Urinary bladder (tissue), 3 donors: ENCODE measurements at regions not wholly inside any gene's neighbourhood (a gene's known extent, or its start where the extent isn't known, plus 50 kb on each side); places are given as distances from the start of the nearest gene placed in this dataset.
"Not testable (repeated sequence)": the region's sequence is repeated elsewhere in the genome, so short reads cannot be mapped to it uniquely, and the experiment has no call there.

ENCODE experiments used
- DNase-seq: peaks from one replicate; pipeline ENCODE4 v3.0.0-alpha.2; 2015; ENCODE audit errors: extremely low spot score
- H3K27ac ChIP-seq: one replicate; pipeline ENCODE4 v1.5.1; 2013; ENCODE audit warnings: low read depth, mild to moderate bottlenecking, moderate library complexity
- H3K36me3 ChIP-seq: one replicate; pipeline ENCODE4 v1.6.1; 2013; ENCODE audit warnings: mild to moderate bottlenecking, moderate library complexity; ENCODE audit not compliant: insufficient read depth
- H3K4me1 ChIP-seq: one replicate; pipeline ENCODE4 v1.6.1; 2013; ENCODE audit warnings: mild to moderate bottlenecking, moderate library complexity; ENCODE audit not compliant: insufficient read depth
- H3K4me3 ChIP-seq: one replicate; pipeline ENCODE4 v1.5.1; 2013; ENCODE audit warnings: low read depth, low read length
- WGBS: extraction: QIAGEN DNeasy Blood & Tissue Kit; methylation state at CpG from one replicate; pipeline ENCODE4 v1.1.7; 2013; 5-methylcytosine and 5-hydroxymethylcytosine counted together
- donor health status: healthy with polysubstance abuse.
- donor health status: healthy.

GRCh38 chr14:104262515-104263514, 124.4 kb downstream of the KIF26A start:
- whole genome bisulfite sequencing: 82% methylated on average over 16 of the region's 16 CpGs
- Histone ChIP-seq H3K4me3 (no peak overlapping the region), H3K36me3 (no peaks in the 10 kb centered on the region), H3K4me1 (no peaks in the 10 kb centered on the region), H3K27ac (no peak overlapping the region)
- DNase-seq: no peak

DNA sequence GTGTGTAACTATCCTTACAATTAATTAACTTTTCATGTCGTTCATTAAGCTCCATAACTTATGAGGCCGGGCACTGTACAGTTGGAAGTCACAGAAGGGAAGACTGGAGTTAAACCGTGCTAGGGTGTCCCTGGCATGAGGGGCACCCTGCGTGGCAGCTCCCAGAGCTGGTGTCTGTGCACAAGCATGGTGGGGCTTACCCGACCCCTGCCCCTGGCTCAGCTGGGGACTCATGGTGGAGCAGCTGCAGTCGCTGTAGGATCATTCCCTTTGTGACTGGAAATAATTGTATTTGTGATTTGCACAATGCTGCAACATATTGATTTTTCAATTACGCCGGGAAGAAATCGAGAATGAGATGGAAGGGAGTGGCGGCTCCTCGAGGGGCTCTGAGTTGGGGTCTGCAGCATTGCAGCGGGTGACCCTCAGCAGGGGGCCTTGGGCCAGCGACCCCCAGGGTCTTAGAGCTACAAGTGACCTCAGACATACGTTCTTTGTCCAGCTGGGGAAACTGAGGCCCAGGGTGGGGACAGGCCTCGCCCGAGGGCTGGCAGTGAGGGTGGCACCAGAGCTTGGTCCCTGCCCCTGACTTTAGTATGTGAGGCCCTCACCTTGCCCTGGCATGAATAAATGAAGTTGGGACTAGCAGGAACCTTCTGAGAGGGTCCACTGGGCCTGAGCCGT, 125.4 kb downstream of the KIF26A start:
- DNase-seq: no peak
- Histone ChIP-seq H3K4me3 (no peak overlapping the region), H3K27ac (no peak overlapping the region), H3K4me1 (no peaks in the 10 kb centered on the region), H3K36me3 (no peaks in the 10 kb centered on the region)
- 86% methylated on average over 17 of the region's 17 CpGs for WGBS

GRCh38 chr14:104264495-104265265, 126.3 kb downstream of the KIF26A start:
- Histone ChIP-seq H3K27ac (no peak overlapping the region), H3K36me3 (no peaks in the 10 kb centered on the region), H3K4me1 (no peaks in the 10 kb centered on the region), H3K4me3 (no peak overlapping the region)
- DNase-seq: no peak
- whole genome bisulfite sequencing: 85% methylated on average over 20 of the region's 20 CpGs

DNA sequence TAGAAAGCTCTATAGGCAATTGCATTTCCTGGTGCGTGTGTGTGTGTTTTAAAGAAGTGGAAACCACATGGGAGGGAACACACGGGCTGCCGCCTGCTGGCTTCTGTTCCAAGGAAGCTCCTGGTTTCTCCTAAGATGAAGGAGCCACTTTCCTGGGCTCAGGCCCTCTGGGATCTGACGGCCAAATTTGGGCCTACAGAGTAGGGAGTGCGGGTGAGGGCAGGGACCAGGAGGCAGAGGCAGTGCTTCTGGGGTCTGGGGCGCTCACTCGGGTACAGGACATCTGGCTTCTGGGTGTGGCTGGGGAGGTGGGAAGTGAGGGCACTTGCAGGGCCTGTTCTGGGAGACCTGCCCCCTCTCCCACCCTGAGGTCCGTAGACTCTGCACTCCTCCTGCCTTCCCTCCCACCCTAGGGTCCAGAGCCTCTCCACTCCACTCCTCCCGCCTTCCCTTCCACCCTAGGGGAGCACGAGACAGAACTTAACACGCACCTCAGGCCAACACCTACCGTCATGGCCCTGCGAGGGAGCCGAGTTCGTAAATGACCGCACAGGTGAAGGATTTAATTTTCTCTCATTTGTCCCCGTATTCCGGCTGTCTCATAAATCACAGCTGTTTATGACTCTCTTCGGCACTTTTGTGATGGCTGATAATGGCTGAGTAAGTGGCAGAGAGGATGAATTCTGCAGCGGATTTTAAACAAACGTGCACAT, 127.7 kb downstream of the KIF26A start:
- H3K27ac ChIP-seq: no peak overlapping the region
- no peak for DNase-seq
- WGBS: 77% methylated on average over 21 of the region's 21 CpGs

DNA sequence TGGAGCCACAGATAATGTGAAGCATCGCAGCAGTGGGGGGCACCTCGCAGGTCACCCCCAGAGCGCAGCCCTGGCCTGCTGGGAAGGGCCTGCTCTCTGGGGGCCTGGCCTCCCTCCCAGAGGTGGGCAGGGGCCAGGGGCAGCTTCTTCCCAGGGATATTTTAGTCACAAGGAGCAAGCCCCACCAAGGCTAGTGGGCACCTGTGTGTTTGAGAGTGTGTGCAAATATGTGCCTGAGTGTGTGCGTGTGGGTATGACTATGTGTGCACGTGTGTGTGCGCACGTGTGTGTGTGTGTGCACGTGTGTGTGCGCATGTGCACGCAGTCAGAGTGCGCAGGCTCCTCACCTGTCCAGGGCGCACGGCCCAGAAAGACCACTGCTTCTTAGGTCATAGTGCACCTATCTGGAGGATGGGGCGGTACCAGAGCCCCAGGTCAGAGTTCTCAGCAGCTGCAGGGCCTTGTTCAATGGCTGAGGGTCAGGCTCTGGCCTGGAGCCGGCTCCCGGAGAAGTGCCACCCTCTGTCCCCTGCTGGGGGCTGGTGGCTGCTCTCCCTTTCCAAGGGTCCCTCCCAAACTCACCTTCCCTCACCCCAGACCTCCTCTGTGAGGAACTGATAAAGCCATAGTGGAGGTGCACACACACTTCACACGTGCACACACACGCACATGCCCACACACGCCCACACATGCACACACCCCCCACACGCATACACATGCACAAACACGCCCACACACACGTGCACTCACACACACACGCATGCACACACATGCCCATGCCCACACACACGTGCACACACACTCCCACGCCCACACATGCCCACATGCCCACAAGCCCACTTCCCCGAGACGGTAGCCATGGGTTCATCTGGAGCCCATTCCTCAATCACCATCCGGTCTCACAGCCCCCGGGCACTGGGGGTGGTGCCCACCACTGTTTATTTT, 128.5 kb downstream of the KIF26A start:
- no peak overlapping the region for H3K4me3 ChIP-seq
- H3K27ac ChIP-seq: no peak overlapping the region
- no peaks in the 10 kb centered on the region for H3K36me3 ChIP-seq
- no peaks in the 10 kb centered on the region for H3K4me1 ChIP-seq
- DNase-seq: no peak
- 84% methylated on average over 29 of the region's 29 CpGs for WGBS

More for the DNA sequence above, 127.7 kb downstream of the KIF26A start:
- Histone ChIP-seq H3K4me3 (no peak overlapping the region), H3K4me1 (no peaks in the 10 kb centered on the region), H3K36me3 (no peaks in the 10 kb centered on the region)

- no peaks in the 10 kb centered on the region for H3K4me1 ChIP-seq
- H3K36me3 ChIP-seq: no peaks in the 10 kb centered on the region
- no peak overlapping the region for H3K4me3 ChIP-seq
- WGBS: 39% methylated on average over 18 of the region's 18 CpGs
- H3K27ac ChIP-seq: no peak overlapping the region
- DNase-seq: no peak
Measured at GRCh38 chr14:104267895-104268294, 129.5 kb downstream of the KIF26A start.

DNA sequence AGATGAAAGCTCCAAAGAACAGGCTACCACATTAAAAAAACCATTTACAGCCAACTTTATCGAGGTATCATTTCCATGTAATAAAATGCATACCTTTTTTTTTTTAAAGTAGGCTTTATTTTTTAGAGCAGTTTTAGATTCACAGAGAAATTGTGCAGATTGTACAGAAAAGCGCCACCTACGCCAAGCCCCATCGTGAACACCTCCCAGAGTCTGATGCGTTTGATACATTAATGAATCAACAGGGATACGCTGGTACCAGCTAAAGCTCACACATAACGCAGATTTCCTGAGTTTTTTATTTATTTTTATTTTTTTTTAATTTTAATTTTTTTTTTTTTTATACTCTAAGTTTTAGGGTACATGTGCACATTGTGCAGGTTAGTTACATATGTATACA, 129.9 kb downstream of the KIF26A start:
- Histone ChIP-seq H3K36me3 (no peaks in the 10 kb centered on the region), H3K4me3 (no peak overlapping the region), H3K4me1 (no peaks in the 10 kb centered on the region), H3K27ac (no peak overlapping the region)
- 82% methylated on average over 7 of the region's 7 CpGs for WGBS
- no peak for DNase-seq

- 87% methylated on average over 24 of the region's 25 CpGs for WGBS
- H3K36me3 ChIP-seq: no peaks in the 10 kb centered on the region
- no peaks in the 10 kb centered on the region for H3K4me1 ChIP-seq
- no peak for DNase-seq
- H3K27ac ChIP-seq: no peak overlapping the region
- no peak overlapping the region for H3K4me3 ChIP-seq
Measured at GRCh38 chr14:104268725-104269436, 130.5 kb downstream of the KIF26A start.

GRCh38 chr14:104269511-104270241, 131.3 kb downstream of the KIF26A start:
- 91% methylated on average over 34 of the region's 34 CpGs for WGBS
- H3K4me3 ChIP-seq, H3K4me1 ChIP-seq, DNase-seq, H3K27ac ChIP-seq, H3K36me3 ChIP-seq: not testable (repeated sequence)

GRCh38 chr14:104271391-104271790, 133.0 kb downstream of the KIF26A start:
- Histone ChIP-seq H3K36me3 (no peaks in the 10 kb centered on the region), H3K4me3 (no peak overlapping the region), H3K4me1 (no peaks in the 10 kb centered on the region), H3K27ac (no peak overlapping the region)
- no peak for DNase-seq
- WGBS: 60% methylated on average over 1 of the region's 1 CpG

DNA sequence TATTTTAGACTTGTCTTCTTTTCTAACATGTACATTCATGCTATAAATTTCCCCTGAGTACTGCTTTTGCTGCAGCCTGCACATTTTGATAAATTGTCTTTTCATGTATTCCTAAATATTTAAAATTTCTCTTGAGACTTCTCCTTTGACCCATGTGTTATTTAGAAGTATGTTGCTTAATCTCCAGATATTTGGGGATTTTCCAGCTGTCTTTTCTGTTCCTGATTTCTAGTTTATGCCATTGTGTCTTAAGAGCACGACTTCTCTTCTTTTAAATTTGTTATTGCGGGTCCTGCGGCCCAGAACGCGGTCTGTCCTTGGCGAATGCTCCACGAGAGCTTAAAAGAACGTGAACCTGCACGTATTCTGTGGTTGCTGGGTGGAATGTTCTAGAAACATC, 136.4 kb downstream of the KIF26A start:
- 84% methylated on average over 9 of the region's 9 CpGs for WGBS
- no peak overlapping the region for H3K27ac ChIP-seq
- DNase-seq: no peak

More for the DNA sequence above, 136.4 kb downstream of the KIF26A start:
- Histone ChIP-seq H3K36me3 (no peaks in the 10 kb centered on the region), H3K4me1 (no peaks in the 10 kb centered on the region), H3K4me3 (no peak overlapping the region)
